GM10248 (cell line): ENCODE measurements at regions not wholly inside any gene's neighbourhood (a gene's known extent, or its start where the extent isn't known, plus 50 kb on each side); places are given as distances from the start of the nearest gene placed in this dataset.

Experiments
- CTCF ChIA-PET: fragments of 300-600 bp; sonication (Branson Sonifier 250); formaldehyde crosslinking; extraction: SDS; loops from one replicate; lab custom pipeline; 2021; ENCODE audit warnings: antibody characterized with exemption; lab: Yijun Ruan, JAX
- POLR2A ChIA-PET: fragments of 350-650 bp; sonication (Branson Sonifier 250); formaldehyde crosslinking; extraction: SDS; loops from one replicate; lab custom pipeline; 2020; ENCODE audit warnings: antibody characterized with exemption; lab: Yijun Ruan, JAX
- DNase-seq: peaks from one replicate; pipeline ENCODE4 v3.0.0; 2012; ENCODE audit errors: extremely low spot score
- TF ChIP-seq, protein P1 (sequence below): IDR thresholded peaks from 2 replicates; pipeline ENCODE4 v1.5.1; 2012; ENCODE audit warnings: mild to moderate bottlenecking, low read depth; ENCODE audit errors: extremely low read depth, missing control alignments, control extremely low read depth

DNA sequence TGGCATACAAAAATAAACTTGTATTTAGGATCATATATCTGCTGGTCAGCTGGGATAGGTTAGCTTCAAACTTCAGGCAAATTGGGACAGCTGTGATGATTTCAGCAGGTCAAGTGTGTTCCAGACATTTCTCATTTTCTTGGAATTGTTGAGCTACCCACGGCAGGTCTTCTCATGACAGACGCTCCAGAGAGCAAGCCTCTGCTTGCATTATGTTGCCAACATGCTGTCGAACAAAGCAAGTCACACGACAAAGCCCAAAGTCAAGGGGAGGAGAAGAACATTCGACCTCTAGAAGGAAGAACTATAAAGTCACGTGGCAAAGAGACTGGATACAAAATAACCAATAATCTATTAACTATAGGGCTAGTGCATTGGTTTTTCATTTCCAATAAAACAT lies 103.5 kb downstream of the RAB18 start:
- ChIA-PET POLR2A (no interaction called here), CTCF (no interaction called here)
- no peak for DNase-seq
- TF ChIP-seq, protein P1, sequence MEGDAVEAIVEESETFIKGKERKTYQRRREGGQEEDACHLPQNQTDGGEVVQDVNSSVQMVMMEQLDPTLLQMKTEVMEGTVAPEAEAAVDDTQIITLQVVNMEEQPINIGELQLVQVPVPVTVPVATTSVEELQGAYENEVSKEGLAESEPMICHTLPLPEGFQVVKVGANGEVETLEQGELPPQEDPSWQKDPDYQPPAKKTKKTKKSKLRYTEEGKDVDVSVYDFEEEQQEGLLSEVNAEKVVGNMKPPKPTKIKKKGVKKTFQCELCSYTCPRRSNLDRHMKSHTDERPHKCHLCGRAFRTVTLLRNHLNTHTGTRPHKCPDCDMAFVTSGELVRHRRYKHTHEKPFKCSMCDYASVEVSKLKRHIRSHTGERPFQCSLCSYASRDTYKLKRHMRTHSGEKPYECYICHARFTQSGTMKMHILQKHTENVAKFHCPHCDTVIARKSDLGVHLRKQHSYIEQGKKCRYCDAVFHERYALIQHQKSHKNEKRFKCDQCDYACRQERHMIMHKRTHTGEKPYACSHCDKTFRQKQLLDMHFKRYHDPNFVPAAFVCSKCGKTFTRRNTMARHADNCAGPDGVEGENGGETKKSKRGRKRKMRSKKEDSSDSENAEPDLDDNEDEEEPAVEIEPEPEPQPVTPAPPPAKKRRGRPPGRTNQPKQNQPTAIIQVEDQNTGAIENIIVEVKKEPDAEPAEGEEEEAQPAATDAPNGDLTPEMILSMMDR, result no peak

DNA sequence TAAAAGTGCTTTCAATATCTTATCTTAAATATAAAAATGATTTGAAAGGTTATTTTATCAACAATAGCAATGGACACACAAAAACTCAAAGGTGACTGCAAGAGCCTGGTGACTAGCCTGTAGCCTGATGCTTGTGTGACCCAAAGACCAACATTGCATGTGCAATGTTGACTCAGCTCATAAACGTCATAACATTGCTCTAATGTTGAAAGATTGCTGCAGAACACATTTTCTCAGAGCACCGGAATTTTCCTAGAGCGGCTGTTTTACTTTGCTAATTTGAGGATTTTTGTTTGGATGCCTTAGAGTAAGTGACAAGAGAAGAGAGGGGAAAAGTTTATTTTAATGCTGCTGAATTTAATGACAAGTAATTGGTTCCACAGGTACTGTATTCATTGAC lies 107.1 kb downstream of the RAB18 start:
- ChIA-PET POLR2A (no interaction called here), CTCF (interaction anchor here (1.5 kb wide), 1 partner anchor 23 kb away, joined by 5 read pairs; no protein-coding TSS in a partner anchor)
- DNase-seq, result no peak
- TF ChIP-seq, protein P1, result no peak

DNA sequence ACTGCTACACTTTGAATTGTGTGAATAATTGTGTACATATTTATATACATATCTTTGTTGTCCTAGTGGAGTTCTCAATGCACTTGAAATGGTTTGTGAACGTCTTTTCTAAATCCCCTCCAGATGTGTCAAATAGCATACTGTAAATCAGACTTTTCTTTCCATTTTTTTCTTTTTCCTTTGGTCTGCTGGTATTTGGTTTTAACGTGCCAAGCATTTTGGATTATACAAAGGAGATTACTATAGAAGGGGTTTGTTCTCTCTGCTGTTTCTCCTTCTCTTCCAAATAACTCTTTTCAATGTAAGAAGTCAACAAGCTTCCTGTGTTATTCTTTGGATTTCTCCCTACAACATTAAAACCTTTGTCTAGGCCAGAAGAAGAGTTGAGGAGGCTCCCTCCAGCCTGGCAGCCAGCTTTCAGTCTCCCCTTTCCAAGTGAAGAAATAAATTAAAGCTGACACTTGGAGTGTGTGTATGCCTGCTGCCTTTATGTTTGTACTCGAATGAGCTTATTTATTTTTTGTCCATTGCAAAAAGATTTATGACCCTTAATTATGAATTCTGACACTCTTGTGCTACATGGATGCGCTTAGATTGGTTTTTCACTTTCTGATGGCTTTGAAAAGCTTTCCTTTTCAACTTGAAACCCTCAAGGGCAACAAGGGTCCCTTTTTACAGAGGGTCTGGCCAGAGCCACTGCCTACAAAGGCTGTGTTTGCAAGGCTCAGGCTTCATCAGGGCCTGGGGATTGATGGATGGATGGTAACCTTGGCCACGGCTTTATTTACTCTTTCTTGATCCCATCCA lies 107.8 kb downstream of the RAB18 start:
- ChIA-PET POLR2A (no interaction called here), CTCF (interaction anchor here (1.4 to 1.5 kb wide), 2 partner anchors 11 to 22 kb away, joined by 4 to 5 read pairs; no protein-coding TSS in a partner anchor)
- TF ChIP-seq, protein P1, result no peak
- no peak for DNase-seq

DNA sequence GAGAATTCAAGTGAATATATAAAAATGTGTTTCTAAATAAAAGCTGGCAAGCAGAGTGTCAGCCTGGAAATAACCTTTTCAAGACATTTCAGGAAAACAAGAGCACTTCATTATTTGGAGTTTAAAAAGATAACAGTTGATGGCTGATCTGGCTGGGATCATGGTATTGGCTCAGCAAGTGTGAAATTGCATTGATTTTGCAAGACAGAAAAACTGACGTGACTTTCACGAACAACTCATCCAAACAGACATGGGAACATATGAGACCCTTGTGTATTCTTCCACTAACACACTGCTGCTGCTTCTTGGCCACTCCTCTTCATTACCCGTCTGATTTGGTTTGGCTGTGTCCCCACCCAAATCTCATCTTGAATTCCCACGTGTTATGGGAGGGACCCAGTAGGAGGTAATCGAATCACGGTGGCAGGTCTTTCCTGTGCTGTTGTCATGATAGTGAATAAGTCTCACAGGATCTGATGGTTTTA lies 108.5 kb downstream of the RAB18 start:
- ChIA-PET POLR2A (no interaction called here), CTCF (interaction anchor here (1.4 to 1.5 kb wide), 2 partner anchors 12 to 22 kb away, joined by 4 to 5 read pairs; no protein-coding TSS in a partner anchor)
- DNase-seq, result no peak
- TF ChIP-seq, protein P1, result no peak

DNA sequence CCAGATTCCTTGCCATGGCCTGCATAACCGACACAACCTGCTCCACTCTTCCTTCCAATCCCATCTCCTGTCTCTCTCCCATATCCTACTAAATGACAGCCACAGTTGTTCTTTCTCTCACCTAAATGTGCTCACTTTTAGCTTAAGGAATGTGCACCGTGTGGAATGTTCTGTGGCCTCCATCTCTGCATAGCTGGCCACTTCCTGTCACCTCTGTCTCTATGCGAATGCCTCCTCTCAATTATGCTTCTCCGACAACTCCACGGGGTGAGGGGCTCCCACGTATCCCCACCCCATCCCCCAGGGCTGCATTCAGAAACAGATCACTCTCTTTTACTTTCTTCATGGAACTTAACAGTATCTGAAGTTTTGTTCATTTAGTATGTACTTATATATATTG lies 110.7 kb downstream of the RAB18 start:
- TF ChIP-seq, protein P1, result no peak
- POLR2A ChIA-PET, result no interaction called here
- no peak for DNase-seq
- CTCF ChIA-PET, result interaction anchor here (0.7 to 1.2 kb wide), 3 partner anchors 8 to 156 kb away, joined by 3 read pairs; no protein-coding TSS in a partner anchor

DNA sequence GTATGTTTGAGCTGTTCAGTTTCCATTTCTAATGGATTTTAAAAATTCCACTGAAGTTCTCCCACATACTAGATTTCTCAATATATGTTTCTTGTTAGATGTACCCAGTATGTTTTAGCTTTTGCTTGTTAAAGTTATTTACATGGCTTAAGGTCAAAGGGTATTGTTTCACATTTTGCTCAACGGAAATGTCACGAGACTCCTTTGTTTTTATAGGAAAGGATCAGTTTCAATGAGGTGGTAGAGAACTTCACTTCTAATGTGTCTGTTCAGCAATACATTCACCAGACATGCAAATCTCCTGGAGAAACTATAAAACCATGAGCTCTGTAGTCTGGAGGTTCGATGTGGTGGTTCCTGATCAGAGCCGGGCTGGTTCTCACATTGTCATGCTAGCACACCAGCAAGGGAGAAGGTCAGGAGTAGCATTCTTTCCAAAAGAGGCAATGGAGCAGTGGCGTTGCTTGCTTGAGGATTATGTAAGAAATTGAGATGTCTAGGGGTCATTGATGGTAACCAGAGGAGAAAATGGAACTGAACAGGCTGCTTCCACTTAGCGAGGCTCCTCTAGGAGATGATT lies 114.0 kb downstream of the RAB18 start:
- no peak for DNase-seq
- TF ChIP-seq, protein P1, result no peak
- ChIA-PET CTCF (interaction anchor here (0.9 to 1.7 kb wide), 2 partner anchors 10 to 31 kb away, joined by 3 read pairs; no protein-coding TSS in a partner anchor), POLR2A (no interaction called here)
